Adrenal gland (tissue), 9 donors: ENCODE measurements at regions not wholly inside any gene's neighbourhood (a gene's known extent, or its start where the extent isn't known, plus 50 kb on each side); places are given as distances from the start of the nearest gene placed in this dataset.
"Not testable (repeated sequence)": the region's sequence is repeated elsewhere in the genome, so short reads cannot be mapped to it uniquely, and the experiment has no call there.

Experiments
- DNase-seq, 7 donors: peaks; one replicate each; pipeline ENCODE4 v3.0.0-alpha.2; 2019 to 2020
- H3K27ac ChIP-seq, 5 donors: fragments of 200-600 bp; sonication (generic) in 4 of 5; 1 replicate in 3 of 5; 2 replicates in 2 of 5; pipeline versions ENCODE4 v1.5.1 to v1.8.0; 2016 to 2020; ENCODE audit warnings: mild to moderate bottlenecking in 1 of 5
- H3K27me3 ChIP-seq: fragments of 200-600 bp; 2 replicates; pipeline ENCODE4 v1.8.0; 2021
- H3K36me3 ChIP-seq, 2 donors: fragments of 200-600 bp; replicated peaks in 1 of 2; 1 replicate in 1 of 2; 2 replicates in 1 of 2; pipeline versions ENCODE4 v1.5.1 to v1.8.0; 2018 to 2022
- H3K4me1 ChIP-seq, 2 donors: fragments of 200-600 bp; replicated peaks in 1 of 2; 1 replicate in 1 of 2; 2 replicates in 1 of 2; pipeline versions ENCODE4 v1.5.1 to v1.8.0; 2018 to 2021
- H3K4me3 ChIP-seq, 4 donors: fragments of 200-600 bp; sonication (generic) in 3 of 4; one replicate each; pipeline ENCODE4 v1.5.1; 2016 to 2018
- H3K9me3 ChIP-seq, 3 donors: fragments of 200-600 bp; sonication (generic) in 1 of 3; replicated peaks in 1 of 3; 1 replicate in 2 of 3; 2 replicates in 1 of 3; pipeline versions ENCODE4 v1.5.1 to v1.8.0; 2016 to 2021
- CTCF ChIP-seq, 6 experiments: fragments of 450-650 bp in 4 of 6; fragments of 200-600 bp in 2 of 6; sonication (generic) in 1 of 6; IDR thresholded peaks; 1 replicate in 5 of 6; 2 replicates in 1 of 6; pipeline versions ENCODE4 v1.5.1 to v1.8.0; 2016 to 2021; ENCODE audit warnings: antibody characterized with exemption in 6 of 6, mild to moderate bottlenecking in 2 of 6, moderate library complexity in 1 of 6
- POLR2A ChIP-seq, 2 donors: fragments of 450-650 bp; IDR thresholded peaks; one replicate each; pipeline ENCODE4 v1.6.1; 2017; ENCODE audit warnings: antibody characterized with exemption in 2 of 2, mild to moderate bottlenecking in 2 of 2, moderate library complexity in 1 of 2
- WGBS, 4 donors: extraction: QIAGEN DNeasy Blood & Tissue Kit in 2 of 4; methylation state at CpG; one replicate each; pipeline versions ENCODE4 v1.1.5 to v1.1.7; 2013 to 2017; 5-methylcytosine and 5-hydroxymethylcytosine counted together
- intact Hi-C, 2 donors: fragments of 100-400 bp; cut with DNase I; formaldehyde crosslinking; loops; one replicate each; pipeline versions ENCODE4 v1.14.1 to v1.15.0; 2022 to 2023
- donor health status: healthy with polysubstance abuse.
- donor health status: Bipolar disorder and iron deficiency.
- donor health status: DM: yes; HTN: yes; CAD: no.
- donor health status: DM: no; HTN: no; CAD: no.
- donor health status: DM: no; HTN: no; CAD: no.

GRCh38 chr4:96406742-96407141 is 566.8 kb downstream of the PDHA2 start:
- Histone ChIP-seq H3K4me3 (no peak overlapping the region), H3K9me3 (no peaks in the 10 kb centered on the region), H3K36me3 (no peaks in the 10 kb centered on the region), H3K27ac (no peak overlapping the region), H3K4me1 (no peaks in the 10 kb centered on the region), H3K27me3 (no peaks in the 10 kb centered on the region)
- intact Hi-C loops = no loop called here
- no peak for DNase-seq
- no peak for TF ChIP-seq POLR2A (IDR thresholded peaks at IDR 0.05)
- no peak for TF ChIP-seq CTCF (IDR thresholded peaks at IDR 0.05)
- WGBS, 4 donors = 58 to 70% (median 65%) methylated on average over 3 of the region's 3 CpGs

- intact Hi-C loops = no loop called here
- Histone ChIP-seq H3K4me3 (no peak overlapping the region), H3K9me3 (no peaks in the 10 kb centered on the region), H3K27ac (no peak overlapping the region), H3K36me3 (no peaks in the 10 kb centered on the region), H3K27me3 (no peaks in the 10 kb centered on the region), H3K4me1 (no peaks in the 10 kb centered on the region)
- 60 to 70% (median 63%) methylated on average over 4 of the region's 4 CpGs for WGBS, 4 donors
- no peak for DNase-seq
- no peak for TF ChIP-seq CTCF (IDR thresholded peaks at IDR 0.05)
- TF ChIP-seq POLR2A (IDR thresholded peaks at IDR 0.05) = no peak
These were observed 567.3 kb downstream of the PDHA2 start for GRCh38 chr4:96407225-96407624.

- 78 to 83% (median 81%) methylated on average over 5 of the region's 5 CpGs for WGBS, 4 donors
- Histone ChIP-seq H3K27me3 (no peaks in the 10 kb centered on the region), H3K36me3 (no peaks in the 10 kb centered on the region), H3K4me1 (no peaks in the 10 kb centered on the region), H3K4me3 (no peak overlapping the region), H3K27ac (peak overlapping the region in 1 of 5 donors; percentile 10), H3K9me3 (no peaks in the 10 kb centered on the region)
- intact Hi-C loops = no loop called here
- TF ChIP-seq POLR2A (IDR thresholded peaks at IDR 0.05) = no peak
- no peak for TF ChIP-seq CTCF (IDR thresholded peaks at IDR 0.05)
- DNase-seq = no peak
These were observed 568.0 kb downstream of the PDHA2 start for GRCh38 chr4:96407738-96408463.

GRCh38 chr4:96414853-96415252 is 575.0 kb downstream of the PDHA2 start:
- H3K27ac ChIP-seq, H3K4me1 ChIP-seq, H3K9me3 ChIP-seq, intact Hi-C loops, DNase-seq, H3K27me3 ChIP-seq, H3K4me3 ChIP-seq, H3K36me3 ChIP-seq: not testable (repeated sequence)
- 86 to 94% (median 89%) methylated on average over 12 to 21 of the region's 21 CpGs for WGBS, 4 donors

- Histone ChIP-seq H3K36me3 (no peaks in the 10 kb centered on the region), H3K4me3 (no peak overlapping the region), H3K27ac (no peak overlapping the region), H3K9me3 (no peaks in the 10 kb centered on the region), H3K4me1 (no peaks in the 10 kb centered on the region), H3K27me3 (no peaks in the 10 kb centered on the region)
- TF ChIP-seq CTCF (IDR thresholded peaks at IDR 0.05) (no peak), POLR2A (IDR thresholded peaks at IDR 0.05) (no peak)
- no peak for DNase-seq
- intact Hi-C loops = no loop called here
These were observed 589.8 kb downstream of the PDHA2 start for GRCh38 chr4:96429657-96430056.
